Effector CD8-positive, alpha-beta T cell (primary cell): ENCODE measurements at regions not wholly inside any gene's neighbourhood (a gene's known extent, or its start where the extent isn't known, plus 50 kb on each side); places are given as distances from the start of the nearest gene placed in this dataset.

Experiments used
- DNase-seq: peaks from one replicate; lab custom pipeline; 2025; lab: John Stamatoyannopoulos, UW

DNA sequence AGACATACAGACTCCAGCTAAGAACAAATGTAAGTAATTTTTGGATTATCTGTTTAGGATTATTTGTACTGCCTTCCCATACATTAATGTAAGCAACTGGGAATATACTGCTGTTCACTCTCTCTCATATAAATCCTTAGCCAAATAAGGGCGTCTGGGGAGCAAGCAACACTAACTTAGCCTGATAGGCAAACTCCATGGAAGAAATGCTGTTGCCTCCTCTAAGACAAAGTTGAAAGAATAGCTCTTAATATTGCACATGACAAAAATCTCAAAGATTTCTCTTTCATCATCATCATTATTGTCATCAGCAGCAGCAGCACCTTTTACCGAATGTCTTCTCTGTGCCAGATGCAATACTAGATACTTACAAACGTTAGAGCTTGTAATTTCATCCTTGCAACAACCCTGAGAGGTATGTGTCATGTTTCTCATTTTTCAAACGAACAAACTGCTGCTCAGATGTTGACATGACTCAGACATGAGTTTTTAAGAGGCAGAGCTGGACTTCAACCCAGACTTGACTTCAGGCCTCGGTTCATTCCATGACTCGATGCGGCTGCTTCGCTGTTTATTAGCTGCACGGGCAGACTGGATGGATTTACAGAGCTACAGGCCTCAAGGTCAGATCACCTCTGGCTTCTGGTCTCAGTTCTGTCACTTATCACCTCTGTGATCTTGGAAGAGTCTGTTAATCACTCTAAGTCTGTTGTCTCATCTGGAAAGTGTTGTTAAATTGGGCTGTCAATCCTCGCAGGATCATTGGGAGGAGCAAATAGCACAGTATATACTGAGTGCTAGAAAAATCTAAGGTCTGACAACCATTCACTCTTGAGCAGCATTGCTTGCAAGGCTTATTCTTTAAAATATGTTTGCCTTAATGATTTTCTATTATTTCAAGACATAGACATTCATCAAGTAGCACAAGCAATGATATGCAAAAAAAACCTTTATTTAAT, 126.3 kb upstream of the CELF2 start:
- no peak for DNase-seq

DNA sequence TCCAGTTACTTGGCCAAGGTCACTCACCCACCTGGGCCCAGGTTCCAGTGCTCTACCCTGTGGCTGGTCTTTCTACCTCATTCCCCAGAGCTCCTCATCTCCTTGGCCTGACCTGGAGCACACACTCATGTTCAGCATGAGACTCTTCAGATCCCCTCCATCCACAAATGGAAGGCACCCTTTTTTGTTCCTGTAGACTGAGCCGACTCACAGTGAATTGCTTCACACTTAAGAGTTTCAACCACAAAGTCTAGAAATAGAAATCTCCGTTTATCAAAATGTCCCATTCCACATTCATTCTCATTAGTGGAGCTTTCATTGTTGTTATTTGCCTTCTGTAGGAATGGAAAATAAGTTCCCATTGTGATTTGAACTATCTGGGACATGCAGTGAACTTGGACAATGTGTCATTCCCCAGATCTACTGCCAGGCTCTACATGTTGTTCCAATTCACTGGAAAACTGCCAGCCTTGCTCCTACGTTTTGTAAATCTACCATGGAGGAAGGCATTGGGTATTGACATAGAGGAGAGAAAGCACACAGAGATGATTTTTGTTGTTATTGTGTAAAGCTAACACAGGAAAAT, 125.3 kb upstream of the CELF2 start:
- no peak for DNase-seq

DNA sequence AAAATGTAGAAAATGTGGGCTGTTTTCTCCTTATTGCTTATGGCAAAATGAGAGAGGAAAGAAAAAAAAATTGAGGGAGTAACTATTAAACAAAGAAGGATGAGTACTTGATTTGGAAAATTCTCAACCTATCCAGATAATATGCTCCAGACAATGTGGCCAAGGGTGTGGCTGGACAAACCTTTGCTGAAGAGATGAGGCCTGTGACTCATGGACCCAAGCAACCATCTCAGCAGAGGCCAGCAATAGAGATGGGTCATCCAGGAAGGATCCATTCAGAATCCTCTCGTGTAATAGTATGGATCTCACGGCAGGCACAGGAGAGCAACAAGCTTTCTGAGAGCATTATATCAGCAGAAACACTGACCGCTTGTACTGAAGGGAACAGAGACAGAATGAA, 120.3 kb upstream of the CELF2 start:
- no peak for DNase-seq

DNA sequence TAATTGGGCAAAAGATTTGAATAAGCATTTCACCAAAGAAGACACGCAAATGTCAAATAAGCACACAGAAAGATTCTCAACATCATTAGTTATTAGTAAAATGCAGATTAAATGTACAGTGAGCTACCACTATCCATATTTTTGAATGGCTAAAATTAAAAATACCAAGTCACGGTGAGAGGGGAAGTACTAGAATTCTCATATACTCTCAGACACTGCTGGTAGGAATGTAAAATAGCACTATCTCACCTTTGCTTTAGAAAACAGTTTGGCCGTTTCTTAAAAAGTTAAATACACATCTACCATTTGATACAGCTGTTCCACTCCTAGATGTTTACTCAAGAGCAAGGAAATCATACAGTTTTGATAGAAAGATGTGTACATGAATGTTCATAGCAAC, 115.8 kb upstream of the CELF2 start:
- DNase-seq: no peak

DNA sequence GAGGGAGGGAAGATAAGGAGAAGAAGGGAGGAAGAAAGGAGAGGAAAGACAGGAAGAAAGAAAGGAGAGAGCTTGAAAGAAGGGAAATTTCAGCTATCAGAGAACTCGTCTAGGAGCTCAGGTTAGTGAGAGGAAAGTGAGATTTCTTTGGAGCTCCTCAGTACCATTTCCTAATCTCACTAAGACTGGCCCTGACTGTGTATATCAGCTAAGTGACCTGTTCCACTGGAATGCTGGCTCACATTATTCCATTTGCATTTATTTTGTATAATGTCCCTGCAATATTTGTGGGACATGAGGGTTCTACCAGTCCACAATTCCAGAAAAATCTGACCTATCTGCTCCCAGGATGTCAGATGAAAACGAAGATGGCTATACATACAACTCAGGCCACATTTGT, 114.7 kb upstream of the CELF2 start:
- no peak for DNase-seq

DNA sequence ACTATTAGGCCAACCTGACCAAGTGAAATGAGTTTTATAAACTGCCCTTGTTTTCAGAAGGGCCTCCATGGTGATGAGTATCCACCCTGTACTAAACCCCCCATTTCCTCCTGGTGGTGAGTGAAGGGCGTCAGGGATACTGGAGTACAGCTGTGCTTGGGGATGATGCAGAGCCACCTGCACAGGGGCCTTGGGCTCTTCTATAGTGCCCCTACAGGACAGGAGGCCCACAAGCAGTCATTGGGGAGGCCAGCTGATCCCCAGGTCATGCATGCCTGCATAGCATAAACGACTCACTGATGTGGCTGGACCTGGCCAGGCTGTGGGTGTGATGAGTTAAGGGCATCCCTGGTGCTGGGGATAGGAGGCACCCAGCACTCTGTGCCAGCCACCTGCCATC, 114.1 kb upstream of the CELF2 start:
- DNase-seq: no peak

DNA sequence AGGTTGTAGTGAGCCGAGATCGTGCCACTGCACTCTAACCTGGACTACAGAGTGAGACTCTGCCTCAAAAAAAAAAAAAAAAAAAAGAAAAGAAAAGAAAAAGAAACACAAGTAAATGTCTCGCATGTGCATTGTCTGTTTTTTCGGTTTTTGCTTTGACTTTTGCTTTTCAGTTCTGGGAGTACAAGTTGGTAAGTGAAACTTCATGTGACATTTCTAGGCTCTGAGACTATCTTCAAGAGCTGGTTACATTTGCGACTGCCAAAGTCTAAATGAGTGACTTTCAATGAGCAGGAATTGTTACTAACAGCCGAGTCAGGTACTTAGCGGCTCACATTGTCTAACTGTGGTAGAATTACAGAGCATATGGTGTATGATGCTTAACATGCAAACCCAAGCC, 107.0 kb upstream of the CELF2 start:
- DNase-seq: no peak

DNA sequence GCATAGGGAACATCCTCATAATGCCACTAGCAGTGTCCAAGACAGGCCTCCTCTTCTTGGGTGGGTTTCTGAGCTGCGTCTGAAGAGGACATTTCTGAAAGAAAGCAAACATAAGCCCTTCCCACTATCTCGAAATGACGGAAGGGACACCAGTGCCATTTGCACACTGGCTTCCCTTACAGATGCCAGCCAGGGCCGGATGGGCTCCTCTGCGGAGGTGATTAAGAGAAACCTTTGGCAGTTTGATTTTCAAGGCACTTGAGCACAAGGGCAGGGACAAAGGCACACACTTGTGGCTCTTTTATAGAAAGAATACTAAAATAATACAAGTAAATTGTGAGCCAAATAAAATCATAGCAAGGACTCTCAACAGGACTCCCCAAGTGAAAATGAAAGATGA, 106.6 kb upstream of the CELF2 start:
- no peak for DNase-seq

DNA sequence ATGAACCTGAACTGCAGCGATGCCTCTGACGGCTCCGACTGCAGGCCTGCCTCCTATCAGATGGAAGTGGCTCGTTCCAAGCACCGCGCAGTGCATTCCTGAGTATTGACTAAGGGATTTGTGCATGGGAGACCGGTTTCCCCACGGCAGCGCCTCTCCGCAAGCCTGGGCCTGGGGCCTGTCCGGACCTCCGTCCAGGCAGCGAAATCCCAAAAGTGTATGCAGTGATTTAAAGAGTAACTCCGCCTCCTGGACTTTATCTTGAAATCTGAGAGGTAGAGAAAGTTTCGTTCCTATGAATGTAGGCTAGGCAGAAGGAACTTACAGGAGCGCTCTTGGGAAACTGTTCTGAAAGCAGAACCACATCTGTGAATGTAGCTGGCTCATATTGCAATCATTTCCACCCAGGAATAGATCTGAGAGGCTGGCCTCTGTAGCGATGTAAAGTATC, 106.2 kb upstream of the CELF2 start:
- DNase-seq: no peak

DNA sequence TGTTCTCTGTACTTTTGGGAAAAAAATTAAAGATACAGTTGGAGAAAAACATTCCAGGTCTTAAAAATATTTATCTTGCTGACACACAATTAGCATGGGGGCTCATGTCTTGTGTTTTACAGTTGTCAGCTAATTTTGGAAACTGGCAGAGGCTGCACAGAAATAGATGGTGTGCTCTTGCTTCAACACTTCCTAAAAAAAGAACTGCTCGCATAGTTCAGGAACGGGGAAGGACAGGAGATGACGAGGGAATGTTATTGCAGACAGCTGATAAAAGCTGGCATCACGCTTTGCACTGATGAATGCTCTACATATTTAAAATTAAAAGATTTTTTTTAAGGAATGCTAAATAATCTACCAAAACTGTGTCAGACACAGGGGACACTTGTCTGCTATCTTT, 103.5 kb upstream of the CELF2 start:
- DNase-seq: no peak

DNA sequence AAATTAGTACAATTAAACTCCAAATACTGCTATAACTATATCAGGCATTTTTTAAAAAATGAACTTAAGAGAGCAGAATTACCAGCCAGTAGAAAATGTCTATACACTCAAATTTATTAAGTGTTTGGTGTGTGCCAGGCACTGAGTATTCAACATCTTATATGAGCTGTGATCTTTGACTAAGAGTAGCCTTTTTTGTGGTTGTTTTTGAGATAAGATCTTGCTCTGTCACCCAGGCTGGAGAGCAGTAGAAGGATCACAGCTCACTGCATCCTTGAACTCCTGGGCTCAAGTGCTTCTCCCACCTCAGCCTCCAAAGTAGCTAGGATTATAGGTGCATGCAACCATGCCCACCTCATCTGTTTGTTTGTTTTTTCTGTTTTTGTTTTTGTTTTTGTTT, 102.5 kb upstream of the CELF2 start:
- DNase-seq: no peak

DNA sequence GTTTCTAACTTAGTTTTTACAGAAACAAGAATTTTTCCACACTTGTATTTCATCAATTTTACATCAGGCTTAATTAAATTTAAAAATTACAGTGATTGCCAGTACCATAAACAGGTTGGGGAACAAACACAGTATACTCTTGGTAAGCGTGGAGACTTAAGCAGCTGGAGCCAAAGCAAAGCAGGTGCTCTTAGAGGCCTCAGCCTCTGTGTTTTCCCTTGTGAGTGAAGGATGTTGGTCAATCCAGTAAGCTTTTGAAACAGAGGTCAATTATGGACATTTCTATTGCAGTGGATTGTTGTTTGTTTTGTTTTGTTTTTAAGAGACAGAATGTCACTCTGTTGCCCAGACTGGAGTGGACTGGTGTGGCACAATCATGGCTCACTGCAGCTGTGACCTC, 100.6 kb upstream of the CELF2 start:
- no peak for DNase-seq

DNA sequence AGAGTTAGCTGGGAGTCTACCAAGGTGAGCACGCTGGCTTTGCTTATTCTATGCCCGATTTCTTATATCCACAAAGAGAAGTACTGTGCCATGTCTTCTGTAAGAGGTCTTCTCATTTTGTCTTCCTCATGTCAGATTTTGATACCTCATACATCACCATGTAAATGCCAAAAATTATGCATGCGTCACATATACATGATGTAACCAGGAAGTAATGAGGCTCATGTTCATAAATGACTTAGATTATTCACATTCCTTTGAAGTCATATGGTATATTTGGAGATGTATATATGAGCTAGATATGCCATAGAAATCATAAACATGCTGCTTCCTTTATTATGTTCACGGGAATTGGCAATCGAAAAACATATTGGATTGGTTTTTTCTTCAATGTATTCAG, 97.7 kb upstream of the CELF2 start:
- no peak for DNase-seq

DNA sequence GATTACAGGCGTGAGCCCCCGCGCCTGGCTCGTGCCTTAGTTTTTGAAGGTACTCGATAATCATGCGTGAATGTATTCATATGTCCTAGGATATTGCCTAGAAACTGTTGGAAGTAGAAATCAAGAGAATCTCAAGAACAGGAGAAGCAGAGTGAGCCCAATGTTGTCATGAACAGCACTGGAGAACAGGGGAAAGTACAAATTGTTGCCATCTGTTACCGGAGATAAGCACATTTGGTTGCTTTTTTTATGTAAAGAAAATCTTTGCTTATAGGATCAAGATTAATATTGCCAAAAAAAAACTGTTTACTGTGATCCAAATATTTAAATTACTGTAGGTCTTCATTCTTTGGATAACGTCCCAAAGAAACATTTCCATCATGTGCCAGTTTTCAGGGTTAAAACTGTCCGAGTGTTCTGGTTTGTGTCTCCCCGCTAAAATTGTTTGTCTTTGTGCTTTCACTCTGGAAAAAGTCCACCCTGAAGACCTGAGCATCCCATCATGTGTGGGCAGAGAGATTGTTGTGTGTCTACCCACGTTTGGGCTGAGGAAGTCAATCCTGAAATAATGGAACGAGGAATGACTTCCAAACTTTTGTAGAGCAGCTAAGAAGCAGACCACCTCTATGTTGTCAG, 95.7 kb upstream of the CELF2 start:
- DNase-seq: no peak

DNA sequence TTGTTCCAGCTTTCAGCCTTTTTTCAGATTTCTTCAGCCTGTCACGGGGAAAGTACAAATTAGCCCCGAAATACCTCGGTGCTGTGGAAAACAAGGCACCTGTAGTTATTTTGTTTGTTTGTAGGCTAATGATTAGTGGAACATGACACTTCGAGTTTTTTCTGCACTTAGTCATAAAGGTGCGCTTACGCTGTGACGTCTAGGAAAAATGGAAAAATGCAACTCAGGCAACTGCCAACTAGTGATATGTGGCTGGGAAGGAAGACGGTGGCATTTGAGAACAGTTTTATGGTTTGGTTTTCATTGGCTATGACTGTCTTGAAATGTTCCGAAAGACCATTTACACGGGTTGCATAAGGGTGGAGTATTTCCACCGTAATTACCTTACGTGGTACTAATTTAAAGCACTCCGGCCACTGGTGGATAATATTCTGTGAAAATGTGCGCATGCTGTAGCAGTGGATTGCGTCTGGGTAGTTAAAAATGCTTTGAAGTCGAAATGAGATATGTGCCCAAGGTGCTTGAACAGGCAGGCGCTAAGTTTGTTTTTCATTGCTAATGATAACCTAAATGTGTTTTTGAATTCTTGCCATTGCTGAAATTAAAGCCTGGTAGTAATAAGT, 94.5 kb upstream of the CELF2 start:
- DNase-seq: no peak

DNA sequence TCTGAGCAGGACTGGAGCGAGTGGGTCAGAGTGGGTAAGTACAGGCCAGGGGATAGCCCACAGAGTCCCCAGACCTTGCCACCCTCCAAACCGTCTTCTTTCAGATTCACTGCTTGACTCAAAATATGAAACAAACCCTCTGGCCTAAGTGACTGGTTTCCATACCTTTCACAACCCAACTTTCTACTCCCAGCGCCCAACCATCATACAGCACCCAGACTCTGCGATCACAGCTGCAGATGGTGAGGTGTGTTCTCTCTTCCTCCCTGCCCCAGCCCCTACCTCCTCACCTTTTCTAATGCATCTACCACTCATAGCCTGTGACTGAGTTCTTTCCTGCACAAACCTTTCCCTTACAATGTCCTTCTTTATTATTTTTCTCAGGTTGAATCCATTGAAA, 92.0 kb upstream of the CELF2 start:
- no peak for DNase-seq

DNA sequence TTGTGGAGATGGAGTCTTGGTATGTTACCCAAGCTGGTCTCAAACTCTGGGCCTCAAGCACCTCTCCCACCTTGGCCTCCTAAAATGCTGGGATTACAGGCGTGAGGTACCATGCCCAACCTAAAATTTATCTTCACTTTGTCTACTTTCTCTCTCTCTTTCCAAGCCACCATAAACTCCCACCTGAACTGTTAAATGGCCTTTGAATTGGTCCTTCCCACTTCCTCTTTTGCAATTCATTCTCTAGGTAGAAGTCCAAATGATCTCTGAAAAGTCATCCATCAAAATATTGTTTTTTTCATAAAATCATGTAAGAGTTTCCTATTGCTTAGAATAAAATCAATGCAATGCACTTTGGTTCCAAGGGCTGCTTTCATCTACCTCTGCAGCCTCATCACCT, 90.1 kb upstream of the CELF2 start:
- no peak for DNase-seq

DNA sequence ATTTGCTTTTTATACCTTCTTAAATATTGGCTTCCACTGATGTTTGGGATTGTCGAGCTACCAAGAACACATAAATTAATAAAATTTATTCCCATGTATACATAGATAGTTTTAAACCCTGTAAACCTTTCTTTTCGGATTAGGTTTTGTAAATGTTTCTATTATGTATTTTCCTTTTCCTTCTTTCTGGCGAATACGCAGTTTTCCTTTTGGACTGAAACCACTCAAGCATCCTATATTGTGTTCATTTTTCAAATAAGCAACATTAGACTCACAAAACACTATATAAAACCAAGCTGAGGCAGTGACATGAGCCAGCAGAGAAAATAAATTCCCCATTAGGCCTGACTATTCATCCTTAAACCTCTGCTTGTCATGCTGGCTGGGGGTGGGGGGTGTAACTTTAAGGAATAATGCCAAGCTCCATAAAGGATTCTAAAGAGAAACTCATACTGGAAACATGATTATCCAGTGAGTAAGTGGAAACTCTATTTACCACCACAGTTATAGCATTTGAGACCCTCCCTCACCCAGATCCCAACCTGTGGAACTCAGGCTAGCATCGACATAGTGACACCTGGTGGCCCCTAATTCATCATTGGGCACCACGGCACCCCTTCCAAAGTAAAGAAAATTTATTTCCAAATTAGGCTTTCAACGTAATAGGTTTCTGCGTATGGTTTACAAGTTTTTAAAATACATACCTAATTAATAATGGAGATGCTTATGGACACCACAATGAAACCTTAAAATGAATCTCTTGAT, 86.5 kb upstream of the CELF2 start:
- no peak for DNase-seq

DNA sequence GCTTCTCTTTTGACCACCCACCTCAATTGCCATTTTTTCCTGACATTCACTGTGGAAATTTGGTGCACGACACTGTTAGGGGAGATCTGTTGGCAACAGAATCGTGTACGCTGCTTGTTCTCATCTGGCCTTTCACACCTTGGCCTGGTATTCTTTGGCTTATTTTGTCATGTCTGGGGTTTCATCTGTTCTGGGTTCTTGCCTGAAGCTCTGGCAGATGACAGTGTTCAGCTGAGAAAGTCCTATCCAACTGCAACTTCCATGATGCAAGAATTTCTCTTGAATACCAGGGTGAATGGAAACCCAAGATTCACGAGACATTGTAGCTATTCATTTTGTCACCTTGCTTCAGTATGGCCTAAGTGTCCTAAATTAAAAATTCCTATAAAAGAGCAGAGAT, 82.6 kb upstream of the CELF2 start:
- DNase-seq: no peak

DNA sequence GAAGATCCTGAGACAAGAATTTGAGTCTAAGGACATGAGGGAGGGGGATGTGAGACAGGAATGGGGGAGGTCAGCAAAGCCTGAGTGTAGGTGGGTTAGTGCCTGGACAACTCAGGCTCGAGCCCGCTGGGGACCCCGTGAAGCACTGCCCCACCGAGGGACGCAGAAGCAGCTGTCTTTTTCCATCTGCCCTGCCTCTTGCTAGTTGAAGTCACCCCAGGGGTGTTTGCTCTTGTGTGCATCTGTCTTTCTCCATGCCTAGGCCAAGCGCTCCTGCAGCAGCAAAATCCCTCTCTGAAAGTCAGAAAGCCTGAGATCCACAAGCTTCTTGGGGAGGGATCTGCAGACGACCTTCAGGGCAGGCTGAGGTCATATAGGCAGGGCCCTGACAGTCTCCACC, 79.0 kb upstream of the CELF2 start:
- DNase-seq: no peak

DNA sequence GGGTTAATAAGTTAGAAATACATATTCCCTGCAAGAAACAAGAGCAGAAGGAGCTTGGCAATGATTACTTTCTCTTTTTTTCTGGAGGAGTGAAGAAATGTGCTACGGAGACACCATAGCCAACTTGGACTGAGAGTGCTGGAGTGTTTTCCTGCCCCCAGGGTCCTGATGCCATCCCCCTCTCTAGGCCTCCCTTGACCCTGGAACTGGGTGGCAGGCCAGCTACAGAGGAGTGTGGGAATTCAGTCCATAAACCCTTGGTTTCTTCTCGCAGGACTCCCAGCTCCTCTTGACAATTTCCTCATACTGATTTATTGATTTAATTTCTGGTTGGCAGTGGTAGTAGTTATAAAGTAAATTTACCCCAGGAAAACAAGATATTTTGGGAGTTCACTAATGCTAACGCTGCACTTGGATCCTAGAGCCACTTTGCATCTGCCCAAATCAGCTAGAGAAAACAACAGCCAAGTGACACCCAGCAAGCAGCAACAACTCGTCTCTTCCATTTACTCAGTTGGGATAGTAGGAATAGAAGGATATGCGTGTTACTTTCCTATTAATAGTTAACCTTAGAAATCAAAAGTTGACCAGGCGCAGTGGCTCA, 76.4 kb upstream of the CELF2 start:
- no peak for DNase-seq

DNA sequence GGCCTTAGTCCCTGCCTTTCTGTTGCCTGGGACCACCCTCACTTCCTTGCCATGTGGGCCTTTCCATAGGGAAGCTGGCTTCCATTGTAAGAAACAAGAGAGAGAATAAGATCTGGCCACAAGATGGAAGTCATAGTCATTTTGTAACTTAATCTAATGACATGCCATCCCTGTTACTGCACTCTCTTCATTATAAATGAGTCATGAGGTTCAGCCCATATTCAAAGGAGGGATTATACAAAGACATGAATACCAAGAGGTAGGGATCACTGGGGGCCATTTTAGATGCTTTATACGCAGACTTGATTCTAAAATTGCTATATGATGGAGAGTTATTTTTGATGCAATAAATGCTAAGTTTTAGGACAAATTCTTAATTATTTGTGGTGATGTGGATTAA, 75.2 kb upstream of the CELF2 start:
- DNase-seq: no peak
